ENCODE measurements at regions not wholly inside any gene's neighbourhood (a gene's known extent, or its start where the extent isn't known, plus 50 kb on each side); places are given as distances from the start of the nearest gene placed in this dataset.

GRCh38 chr16:87131061-87131995, 185.9 kb downstream of the C16orf95 start:
- Histone ChIP-seq H3K27me3 (ENCODE audit: control insufficient read depth in 4 of 4, insufficient read depth in 4 of 4, low read length in 3 of 4) (no peaks in the 10 kb centered on the region), H3K9ac (ENCODE audit: low read depth in 1 of 2, low read length in 2 of 2) (no peak overlapping the region), H3K27ac (ENCODE audit: low read depth in 1 of 2, low read length in 2 of 2) (no peak overlapping the region), H3K9me3 (ENCODE audit: control insufficient read depth in 4 of 4, low read length in 3 of 4) (peaks cover 0 to 16% (median 8%) of the 10 kb centered on the region in 4 donors), H3K4me1 (ENCODE audit: control insufficient read depth in 4 of 4, insufficient read depth in 4 of 4, low read length in 3 of 4) (no peaks in the 10 kb centered on the region), H3K36me3 (ENCODE audit: control insufficient read depth in 4 of 4, insufficient read depth in 3 of 4, low read depth in 1 of 4, low read length in 3 of 4) (no peaks in the 10 kb centered on the region), H3K4me3 (ENCODE audit: low read depth in 1 of 3, low read length in 3 of 3) (no peak overlapping the region)
- 71% methylated on average over 16 of the region's 16 CpGs for WGBS
- DNase-seq (ENCODE audit: low spot score) = no peak
- TF ChIP-seq RAD21 (IDR thresholded peaks at IDR 0.05) (no peak), RXRA (IDR thresholded peaks at IDR 0.05) (no peak), ATF3 (IDR thresholded peaks at IDR 0.05) (no peak), GABPA (IDR thresholded peaks at IDR 0.05 in 1 of 2, conservative IDR thresholded peaks at IDR 0.05 in 1 of 2) (no peak), HNF4A (conservative IDR thresholded peaks at IDR 0.05) (no peak), MAX (IDR thresholded peaks at IDR 0.05) (no peak), TAF1 (conservative IDR thresholded peaks at IDR 0.05) (no peak), JUND (IDR thresholded peaks at IDR 0.05) (no peak), EGR1 (IDR thresholded peaks at IDR 0.05; ENCODE audit: low read depth in 2 of 2) (no peak), HNF4G (IDR thresholded peaks at IDR 0.05) (no peak), NR2F2 (IDR thresholded peaks at IDR 0.05) (no peak), SP1 (IDR thresholded peaks at IDR 0.05) (no peak), FOXA2 (IDR thresholded peaks at IDR 0.05) (no peak), YY1 (IDR thresholded peaks at IDR 0.05) (no peak)

- no peak for DNase-seq (ENCODE audit: low spot score)
- TF ChIP-seq TAF1 (conservative IDR thresholded peaks at IDR 0.05) (no peak), MAX (IDR thresholded peaks at IDR 0.05) (no peak), RAD21 (IDR thresholded peaks at IDR 0.05) (no peak), HNF4A (conservative IDR thresholded peaks at IDR 0.05) (no peak), NR2F2 (IDR thresholded peaks at IDR 0.05) (no peak), FOXA1 (IDR thresholded peaks at IDR 0.05) (no peak), ATF3 (IDR thresholded peaks at IDR 0.05) (no peak), RXRA (IDR thresholded peaks at IDR 0.05) (no peak), EGR1 (IDR thresholded peaks at IDR 0.05; ENCODE audit: low read depth in 2 of 2) (no peak), JUND (IDR thresholded peaks at IDR 0.05) (no peak), ZBTB33 (IDR thresholded peaks at IDR 0.05) (no peak), CTCF (IDR thresholded peaks at IDR 0.05; ENCODE audit: low read depth, low read length, missing input control) (no peak), SP1 (IDR thresholded peaks at IDR 0.05) (no peak), REST (IDR thresholded peaks at IDR 0.05) (no peak), FOXA2 (IDR thresholded peaks at IDR 0.05) (no peak), HNF4G (IDR thresholded peaks at IDR 0.05) (no peak), YY1 (IDR thresholded peaks at IDR 0.05) (no peak), GABPA (IDR thresholded peaks at IDR 0.05 in 1 of 2, conservative IDR thresholded peaks at IDR 0.05 in 1 of 2) (no peak)
Measured at GRCh38 chr16:87131996-87132345, 185.2 kb downstream of the C16orf95 start.

More at GRCh38 chr16:87131996-87132345, 185.2 kb downstream of the C16orf95 start:
- Histone ChIP-seq H3K9ac (ENCODE audit: low read depth in 1 of 2, low read length in 2 of 2) (no peak overlapping the region), H3K9me3 (ENCODE audit: control insufficient read depth in 4 of 4, low read length in 3 of 4) (peaks cover 0 to 17% (median 9%) of the 10 kb centered on the region in 4 donors), H3K27me3 (ENCODE audit: control insufficient read depth in 4 of 4, insufficient read depth in 4 of 4, low read length in 3 of 4) (no peaks in the 10 kb centered on the region), H3K36me3 (ENCODE audit: control insufficient read depth in 4 of 4, insufficient read depth in 3 of 4, low read depth in 1 of 4, low read length in 3 of 4) (no peaks in the 10 kb centered on the region), H3K27ac (ENCODE audit: low read depth in 1 of 2, low read length in 2 of 2) (no peak overlapping the region), H3K4me3 (ENCODE audit: low read depth in 1 of 3, low read length in 3 of 3) (no peak overlapping the region), H3K4me1 (ENCODE audit: control insufficient read depth in 4 of 4, insufficient read depth in 4 of 4, low read length in 3 of 4) (no peaks in the 10 kb centered on the region)
- 63% methylated on average over 6 of the region's 6 CpGs for WGBS

Measured in liver (tissue), 8 donors.